ENCODE measurements at regions not wholly inside any gene's neighbourhood (a gene's known extent, or its start where the extent isn't known, plus 50 kb on each side); places are given as distances from the start of the nearest gene placed in this dataset.

- TF ChIP-seq POLR2A (IDR thresholded peaks at IDR 0.05; ENCODE audit: extremely low read depth, insufficient read length) = no peak
- TF ChIP-seq CTCF (IDR thresholded peaks at IDR 0.05; ENCODE audit: low read depth, low read length) = no peak
- TF ChIP-seq MAX (IDR thresholded peaks at IDR 0.05; ENCODE audit: low read depth, low read length) = no peak
Measured at GRCh38 chr6:45803071-45803470, 212.6 kb downstream of the CLIC5 start.
